ENCODE measurements at regions not wholly inside any gene's neighbourhood (a gene's known extent, or its start where the extent isn't known, plus 50 kb on each side); places are given as distances from the start of the nearest gene placed in this dataset.

GRCh38 chr12:131421509-131422186 lies 289.2 kb upstream of the SFSWAP start:
- Histone ChIP-seq H3K27me3 (peaks cover 0 to 3% (median 0%) of the 10 kb centered on the region in 3 donors), H3K4me3 (no peak overlapping the region), H3K9me3 (no peaks in the 10 kb centered on the region), H3K36me3 (no peaks in the 10 kb centered on the region), H3K4me1 (no peaks in the 10 kb centered on the region), H3K27ac (no peak overlapping the region)
- no peak for TF ChIP-seq CTCF (IDR thresholded peaks at IDR 0.05 in 4 of 5, conservative IDR thresholded peaks at IDR 0.05 in 1 of 5)
- TF ChIP-seq POLR2A (IDR thresholded peaks at IDR 0.05) = no peak
- in situ Hi-C loops (cut with MboI; ENCODE audit: low sequenced_read_pairs in 4 of 4) = no loop called here
- intact Hi-C loops (cut with DNase I; ENCODE audit: low total_unique reads) = no loop called here
- DNase-seq = no peak
- no peak for ATAC-seq

GRCh38 chr12:131422187-131422520 lies 288.7 kb upstream of the SFSWAP start:
- Histone ChIP-seq H3K9me3 (no peaks in the 10 kb centered on the region), H3K36me3 (no peaks in the 10 kb centered on the region), H3K27ac (no peak overlapping the region), H3K4me3 (no peak overlapping the region), H3K27me3 (peaks cover 0 to 3% (median 0%) of the 10 kb centered on the region in 3 donors), H3K4me1 (no peaks in the 10 kb centered on the region)
- ATAC-seq (no peak), DNase-seq (no peak)
- in situ Hi-C loops (cut with MboI; ENCODE audit: low sequenced_read_pairs in 4 of 4) = no loop called here
- TF ChIP-seq POLR2A (IDR thresholded peaks at IDR 0.05) = no peak
- TF ChIP-seq CTCF (IDR thresholded peaks at IDR 0.05 in 4 of 5, conservative IDR thresholded peaks at IDR 0.05 in 1 of 5) = no peak
- intact Hi-C loops (cut with DNase I; ENCODE audit: low total_unique reads) = no loop called here

GRCh38 chr12:131422744-131423143 lies 288.1 kb upstream of the SFSWAP start:
- H3K4me1 ChIP-seq = no peaks in the 10 kb centered on the region
- H3K36me3 ChIP-seq = no peaks in the 10 kb centered on the region
- TF ChIP-seq CTCF (IDR thresholded peaks at IDR 0.05 in 4 of 5, conservative IDR thresholded peaks at IDR 0.05 in 1 of 5) (no peak), POLR2A (IDR thresholded peaks at IDR 0.05) (no peak)
- no peaks in the 10 kb centered on the region for H3K9me3 ChIP-seq
- H3K27me3 ChIP-seq = peaks cover 0 to 3% (median 0%) of the 10 kb centered on the region in 3 donors
- ATAC-seq (no peak), DNase-seq (no peak)
- intact Hi-C loops (cut with DNase I; ENCODE audit: low total_unique reads) = no loop called here
- no peak overlapping the region for H3K27ac ChIP-seq
- no peak overlapping the region for H3K4me3 ChIP-seq
- in situ Hi-C loops (cut with MboI; ENCODE audit: low sequenced_read_pairs in 4 of 4) = no loop called here

GRCh38 chr12:131424270-131424669 lies 286.6 kb upstream of the SFSWAP start:
- H3K9me3 ChIP-seq = no peaks in the 10 kb centered on the region
- no peak for DNase-seq
- no peaks in the 10 kb centered on the region for H3K4me1 ChIP-seq
- no peak for ATAC-seq
- in situ Hi-C loops (cut with MboI; ENCODE audit: low sequenced_read_pairs in 4 of 4) = no loop called here
- H3K4me3 ChIP-seq = no peak overlapping the region
- H3K27ac ChIP-seq = no peak overlapping the region
- H3K27me3 ChIP-seq = peaks cover 0 to 3% (median 0%) of the 10 kb centered on the region in 3 donors
- intact Hi-C loops (cut with DNase I; ENCODE audit: low total_unique reads) = no loop called here
- TF ChIP-seq POLR2A (IDR thresholded peaks at IDR 0.05) (no peak), CTCF (IDR thresholded peaks at IDR 0.05 in 4 of 5, conservative IDR thresholded peaks at IDR 0.05 in 1 of 5) (no peak)
- H3K36me3 ChIP-seq = no peaks in the 10 kb centered on the region

Measured in gastrocnemius medialis (tissue), 4 donors.